Transverse colon (tissue), 4 donors: ENCODE measurements at regions not wholly inside any gene's neighbourhood (a gene's known extent, or its start where the extent isn't known, plus 50 kb on each side); places are given as distances from the start of the nearest gene placed in this dataset.

ENCODE experiments used
- DNase-seq: peaks from one replicate; pipeline ENCODE4 v3.0.0-alpha.2; 2019
- H3K27ac ChIP-seq, 4 donors: fragments of 200-600 bp; sonication (generic); 2 replicates each; pipeline ENCODE4 v1.5.1; 2016 to 2018; ENCODE audit warnings: inconsistent platforms in 4 of 4
- H3K27me3 ChIP-seq: fragments of 200-600 bp; sonication (generic); 2 replicates; pipeline ENCODE4 v1.5.1; 2017; ENCODE audit warnings: inconsistent platforms
- H3K36me3 ChIP-seq, 4 donors: fragments of 200-600 bp; sonication (generic); 2 replicates each; pipeline ENCODE4 v1.5.1; 2017 to 2019; ENCODE audit warnings: inconsistent platforms in 4 of 4
- H3K4me1 ChIP-seq, 4 donors: fragments of 200-600 bp; sonication (generic); 2 replicates each; pipeline ENCODE4 v1.5.1; 2017 to 2020; ENCODE audit warnings: inconsistent platforms in 4 of 4
- H3K4me3 ChIP-seq, 4 donors: fragments of 200-600 bp; sonication (generic); 1 replicate in 1 of 4; 2 replicates in 3 of 4; pipeline versions ENCODE4 v1.5.1 to v1.6.1; 2017 to 2019; ENCODE audit warnings: inconsistent platforms in 4 of 4
- H3K9me3 ChIP-seq, 2 donors: fragments of 200-600 bp; sonication (generic); 2 replicates each; pipeline ENCODE4 v1.5.1; 2017 to 2019; ENCODE audit warnings: inconsistent platforms in 2 of 2
- CTCF ChIP-seq, 5 experiments: fragments of 200-600 bp in 3 of 5; fragments of 450-650 bp in 2 of 5; sonication (generic) in 3 of 5; IDR thresholded peaks; 1 replicate in 2 of 5; 2 replicates in 3 of 5; pipeline ENCODE4 v1.5.1; 2016 to 2017; ENCODE audit warnings: antibody characterized with exemption in 5 of 5, inconsistent platforms in 3 of 5, mild to moderate bottlenecking in 2 of 5, moderate library complexity in 1 of 5
- EP300 ChIP-seq: sonication (generic); formaldehyde crosslinking; IDR thresholded peaks from one replicate; pipeline ENCODE4 v1.6.1; 2017; ENCODE audit warnings: antibody characterized with exemption, low read depth
- POLR2A ChIP-seq: fragments of 450-650 bp; IDR thresholded peaks from one replicate; pipeline ENCODE4 v1.6.1; 2016; ENCODE audit warnings: antibody characterized with exemption, mild to moderate bottlenecking, moderate library complexity
- POLR2AphosphoS5 ChIP-seq, 3 donors: sonication (generic); formaldehyde crosslinking; IDR thresholded peaks; one replicate each; pipeline ENCODE4 v1.6.1; 2016; ENCODE audit warnings: antibody characterized with exemption in 3 of 3
- WGBS, 2 donors: methylation state at CpG; one replicate each; pipeline ENCODE4 v1.1.5; 2018; ENCODE audit warnings: low coverage in 1 of 2; 5-methylcytosine and 5-hydroxymethylcytosine counted together
- in situ Hi-C, 4 donors: fragments of 200-750 bp; cut with MboI; loops; one replicate each; pipeline versions ENCODE4 v1.15.0 to v1.15.1; 2017; ENCODE audit warnings: low sequenced_read_pairs in 3 of 4, low pct_ligation_motif_present in 1 of 4, low pct_unique_long_range_greater_than_20kb in 1 of 4
- intact Hi-C: fragments of 100-400 bp; cut with DNase I; formaldehyde crosslinking; loops from one replicate; pipeline ENCODE4 v1.15.1; 2023; ENCODE audit warnings: low total_unique reads

- in situ Hi-C loops = loop anchor here (25.0 kb wide), 2 partner anchors 393 to 668 kb away; no protein-coding TSS in a partner anchor
- Histone ChIP-seq H3K27ac (no peak overlapping the region), H3K36me3 (no peaks in the 10 kb centered on the region), H3K4me1 (no peaks in the 10 kb centered on the region), H3K9me3 (no peaks in the 10 kb centered on the region), H3K27me3 (no peaks in the 10 kb centered on the region), H3K4me3 (no peak overlapping the region)
- DNase-seq = no peak
- WGBS, 2 donors = 25 to 29% methylated on average over 2 of the region's 2 CpGs
- TF ChIP-seq POLR2A (no peak), CTCF (IDR thresholded peaks at IDR 0.05) (no peak), EP300 (no peak), POLR2AphosphoS5 (IDR thresholded peaks at IDR 0.05) (no peak)
- intact Hi-C loops = no loop called here
Observed at GRCh38 chr14:24744641-24745040, 110.7 kb upstream of the GZMB start.

GRCh38 chr14:24741871-24742270 is 107.9 kb upstream of the GZMB start:
- in situ Hi-C loops (loop anchor here (25.0 kb wide), 2 partner anchors 395 to 670 kb away; no protein-coding TSS in a partner anchor), intact Hi-C loops (no loop called here)
- Histone ChIP-seq H3K4me3 (no peak overlapping the region), H3K4me1 (no peaks in the 10 kb centered on the region), H3K27me3 (no peaks in the 10 kb centered on the region), H3K36me3 (no peaks in the 10 kb centered on the region), H3K9me3 (no peaks in the 10 kb centered on the region), H3K27ac (no peak overlapping the region)
- TF ChIP-seq POLR2AphosphoS5 (IDR thresholded peaks at IDR 0.05) = no peak
- TF ChIP-seq POLR2A = no peak
- TF ChIP-seq EP300 = no peak
- TF ChIP-seq CTCF (IDR thresholded peaks at IDR 0.05) = no peak
- WGBS, 2 donors = 61 to 75% methylated on average over 2 of the region's 2 CpGs
- DNase-seq = no peak

- in situ Hi-C loops (loop anchor here (10.0 to 25.0 kb wide), 3 partner anchors 401 to 676 kb away; no protein-coding TSS in a partner anchor), intact Hi-C loops (loop anchor here (10.0 kb wide), 1 partner anchor 399 kb away; no protein-coding TSS in a partner anchor)
Observed at GRCh38 chr14:24735984-24736630, 102.1 kb upstream of the GZMB start.

More at GRCh38 chr14:24735984-24736630, 102.1 kb upstream of the GZMB start:
- H3K36me3 ChIP-seq = no peaks in the 10 kb centered on the region
- H3K9me3 ChIP-seq = no peaks in the 10 kb centered on the region
- TF ChIP-seq POLR2AphosphoS5 (IDR thresholded peaks at IDR 0.05) (no peak), CTCF (IDR thresholded peaks at IDR 0.05) (no peak)
- no peak overlapping the region for H3K27ac ChIP-seq
- no peak overlapping the region for H3K4me3 ChIP-seq
- DNase-seq = no peak
- WGBS, 2 donors = 77% methylated on average over 1 of the region's 1 CpG; no CpG with 5 or more reads in 1 of the 2 donors
- H3K4me1 ChIP-seq = no peaks in the 10 kb centered on the region
- no peaks in the 10 kb centered on the region for H3K27me3 ChIP-seq
